ENCODE measurements at regions not wholly inside any gene's neighbourhood (a gene's known extent, or its start where the extent isn't known, plus 50 kb on each side); places are given as distances from the start of the nearest gene placed in this dataset.

GRCh38 chr2:76318848-76319360 lies 608.2 kb upstream of the GCFC2 start:
- DNase-seq (ENCODE audit: low spot score) = no peak

- no peak for DNase-seq (ENCODE audit: low spot score)
Observed at GRCh38 chr2:76316691-76317090, 606.0 kb upstream of the GCFC2 start.

- no peak for DNase-seq (ENCODE audit: low spot score)
Observed at GRCh38 chr2:76314271-76315020, 603.7 kb upstream of the GCFC2 start.

- DNase-seq (ENCODE audit: low spot score) = no peak
Observed at GRCh38 chr2:76312236-76312635, 601.5 kb upstream of the GCFC2 start.

GRCh38 chr2:76311728-76312127 lies 601.0 kb upstream of the GCFC2 start:
- DNase-seq (ENCODE audit: low spot score) = no peak

GRCh38 chr2:76310894-76311633 lies 600.3 kb upstream of the GCFC2 start:
- DNase-seq (ENCODE audit: low spot score) = no peak

- no peak for DNase-seq (ENCODE audit: low spot score)
Observed at GRCh38 chr2:76307495-76307894, 596.8 kb upstream of the GCFC2 start.

- DNase-seq (ENCODE audit: low spot score) = no peak
Observed at GRCh38 chr2:76298041-76298440, 587.3 kb upstream of the GCFC2 start.

GRCh38 chr2:76296438-76296837 lies 585.7 kb upstream of the GCFC2 start:
- no peak for DNase-seq (ENCODE audit: low spot score)

GRCh38 chr2:76295762-76296161 lies 585.0 kb upstream of the GCFC2 start:
- DNase-seq (ENCODE audit: low spot score) = no peak

GRCh38 chr2:76288598-76288997 lies 577.9 kb upstream of the GCFC2 start:
- DNase-seq (ENCODE audit: low spot score) = no peak

- no peak for DNase-seq (ENCODE audit: low spot score)
Observed at GRCh38 chr2:76288146-76288545, 577.4 kb upstream of the GCFC2 start.

GRCh38 chr2:76283350-76283749 lies 572.6 kb upstream of the GCFC2 start:
- no peak for DNase-seq (ENCODE audit: low spot score)

- no peak for DNase-seq (ENCODE audit: low spot score)
Observed at GRCh38 chr2:76281156-76281841, 570.6 kb upstream of the GCFC2 start.

GRCh38 chr2:76280686-76281085 lies 570.0 kb upstream of the GCFC2 start:
- no peak for DNase-seq (ENCODE audit: low spot score)

- DNase-seq (ENCODE audit: low spot score) = no peak
Observed at GRCh38 chr2:76279142-76279541, 568.4 kb upstream of the GCFC2 start.

- DNase-seq (ENCODE audit: low spot score) = no peak
Observed at GRCh38 chr2:76275788-76276187, 565.1 kb upstream of the GCFC2 start.

- DNase-seq (ENCODE audit: low spot score) = no peak
Observed at GRCh38 chr2:76274676-76275075, 564.0 kb upstream of the GCFC2 start.

- DNase-seq (ENCODE audit: low spot score) = no peak
Observed at GRCh38 chr2:76274160-76274559, 563.4 kb upstream of the GCFC2 start.

GRCh38 chr2:76270096-76270710 lies 559.5 kb upstream of the GCFC2 start:
- no peak for DNase-seq (ENCODE audit: low spot score)

- no peak for DNase-seq (ENCODE audit: low spot score)
Observed at GRCh38 chr2:76268902-76269620, 558.3 kb upstream of the GCFC2 start.

GRCh38 chr2:76268484-76268883 lies 557.8 kb upstream of the GCFC2 start:
- no peak for DNase-seq (ENCODE audit: low spot score)

Data from RKO (cell line).